Left ventricle myocardium inferior (tissue), 1 donor: ENCODE measurements at regions not wholly inside any gene's neighbourhood (a gene's known extent, or its start where the extent isn't known, plus 50 kb on each side); places are given as distances from the start of the nearest gene placed in this dataset.

Experiments
- DNase-seq: peaks from one replicate; pipeline ENCODE4 v3.0.0-alpha.2; 2020
- H3K27ac ChIP-seq: fragments of 200-600 bp; replicated peaks from 2 replicates; pipeline ENCODE4 v1.8.0; 2021
- H3K27me3 ChIP-seq: fragments of 200-600 bp; 2 replicates; pipeline ENCODE4 v1.8.0; 2021; ENCODE audit warnings: low read depth
- H3K36me3 ChIP-seq: fragments of 200-600 bp; 2 replicates; pipeline ENCODE4 v1.8.0; 2021
- H3K4me1 ChIP-seq: fragments of 200-600 bp; 2 replicates; pipeline ENCODE4 v1.8.0; 2021
- H3K4me3 ChIP-seq: fragments of 200-600 bp; 2 replicates; pipeline ENCODE4 v1.8.0; 2021; ENCODE audit warnings: mild to moderate bottlenecking, moderate library complexity
- H3K9me3 ChIP-seq: fragments of 200-600 bp; replicated peaks from 2 replicates; pipeline ENCODE4 v1.8.0; 2021
- CTCF ChIP-seq: fragments of 200-600 bp; IDR thresholded peaks from 2 replicates; pipeline ENCODE4 v1.8.0; 2021; ENCODE audit warnings: antibody characterized with exemption, mild to moderate bottlenecking, borderline replicate concordance
- intact Hi-C: fragments of 100-400 bp; cut with micrococcal nuclease; formaldehyde crosslinking; loops from one replicate; pipeline ENCODE4 v1.11.0; 2022
- donor health status: DM: no; HTN: yes; CAD: no; lungs with severe emphysema.

DNA sequence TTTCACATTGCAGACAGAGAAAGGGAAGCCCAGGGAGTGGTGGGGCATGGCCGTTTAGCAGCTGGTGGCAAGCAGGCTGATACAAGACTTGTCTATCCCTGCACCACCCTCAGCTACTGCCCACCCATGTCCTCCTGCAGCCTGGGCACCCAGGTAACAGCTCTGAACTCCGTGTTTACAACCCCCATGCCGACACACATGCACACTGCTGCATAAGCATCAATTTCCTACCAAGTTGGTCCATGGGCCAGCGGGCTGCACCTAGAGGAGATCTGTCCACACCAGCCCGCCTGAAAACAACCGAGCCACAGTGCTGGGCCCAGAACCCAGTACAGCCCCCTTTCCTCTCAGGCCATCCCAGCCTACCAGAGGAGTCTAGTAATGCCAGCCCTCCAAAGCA is 75.9 kb upstream of the C14orf180 start:
- Histone ChIP-seq H3K4me3 (no peak overlapping the region), H3K4me1 (no peaks in the 10 kb centered on the region), H3K27me3 (peaks cover 17% of the 10 kb centered on the region), H3K27ac (no peak overlapping the region), H3K36me3 (no peaks in the 10 kb centered on the region), H3K9me3 (peaks cover 32% of the 10 kb centered on the region)
- DNase-seq: no peak
- no peak for TF ChIP-seq CTCF
- intact Hi-C loops: no loop called here

GRCh38 chr14:104504172-104504735 is 75.3 kb upstream of the C14orf180 start:
- Histone ChIP-seq H3K9me3 (peaks cover 32% of the 10 kb centered on the region), H3K36me3 (no peaks in the 10 kb centered on the region), H3K4me1 (no peaks in the 10 kb centered on the region), H3K4me3 (no peak overlapping the region), H3K27ac (no peak overlapping the region), H3K27me3 (peaks cover 17% of the 10 kb centered on the region)
- intact Hi-C loops: no loop called here
- no peak for TF ChIP-seq CTCF
- DNase-seq: no peak

- intact Hi-C loops: no loop called here
- H3K27me3 ChIP-seq: peaks cover 21% of the 10 kb centered on the region
- H3K4me1 ChIP-seq: peaks cover 2% of the 10 kb centered on the region
- no peaks in the 10 kb centered on the region for H3K36me3 ChIP-seq
- no peak for DNase-seq
- no peak for TF ChIP-seq CTCF
- peaks cover 32% of the 10 kb centered on the region for H3K9me3 ChIP-seq
- no peak overlapping the region for H3K4me3 ChIP-seq
- H3K27ac ChIP-seq: no peak overlapping the region
Measured at GRCh38 chr14:104505085-104506074, 74.2 kb upstream of the C14orf180 start.

DNA sequence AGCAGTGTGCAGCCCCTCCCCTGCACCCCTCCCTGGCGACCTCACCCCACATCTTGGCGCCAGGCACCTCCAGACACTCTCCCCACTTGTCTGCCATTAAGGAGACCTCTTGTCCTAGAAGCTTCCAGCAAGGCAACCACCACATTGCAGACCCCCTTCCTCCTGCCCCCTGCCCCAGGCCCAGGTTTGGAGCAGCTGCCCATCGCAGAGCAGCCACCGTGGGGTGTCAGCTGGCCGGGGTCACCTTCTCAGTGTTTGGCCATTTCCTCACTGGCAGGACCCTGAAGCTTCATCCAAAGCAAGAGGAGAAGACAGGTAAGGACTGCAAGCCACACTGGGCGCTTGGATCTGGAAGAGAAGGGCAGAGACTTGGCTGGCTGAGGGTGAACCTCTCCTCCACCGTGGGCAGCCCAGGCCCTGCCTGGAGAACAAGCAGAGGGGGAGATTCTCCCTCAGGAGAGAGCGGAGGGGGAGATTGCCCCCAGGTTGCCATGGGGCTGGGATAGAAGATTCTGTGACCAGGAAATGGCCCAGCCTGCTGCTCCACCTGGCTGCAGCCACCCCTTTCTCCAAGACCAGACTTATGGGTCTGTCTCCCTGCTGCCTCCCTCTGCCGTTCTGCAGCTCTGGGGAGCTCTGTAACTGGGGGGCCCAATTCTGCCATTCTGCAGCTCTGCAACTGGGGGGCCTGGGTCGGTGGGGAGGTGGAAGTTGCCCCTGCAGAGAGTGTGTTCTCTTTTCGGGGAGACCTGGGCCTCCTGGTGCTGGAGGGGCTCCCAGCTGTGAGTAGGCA is 72.9 kb upstream of the C14orf180 start:
- TF ChIP-seq CTCF: no peak
- H3K27me3 ChIP-seq: peaks cover 21% of the 10 kb centered on the region
- H3K4me3 ChIP-seq: no peak overlapping the region
- H3K27ac ChIP-seq: no peak overlapping the region
- H3K4me1 ChIP-seq: peaks cover 12% of the 10 kb centered on the region
- no peak for DNase-seq
- intact Hi-C loops: no loop called here
- H3K36me3 ChIP-seq: no peaks in the 10 kb centered on the region
- H3K9me3 ChIP-seq: peaks cover 24% of the 10 kb centered on the region

GRCh38 chr14:104507443-104507842 is 72.1 kb upstream of the C14orf180 start:
- peaks cover 23% of the 10 kb centered on the region for H3K27me3 ChIP-seq
- TF ChIP-seq CTCF: no peak
- intact Hi-C loops: no loop called here
- no peak for DNase-seq
- no peak overlapping the region for H3K27ac ChIP-seq
- no peak overlapping the region for H3K4me3 ChIP-seq
- peaks cover 12% of the 10 kb centered on the region for H3K4me1 ChIP-seq
- no peaks in the 10 kb centered on the region for H3K36me3 ChIP-seq
- peaks cover 16% of the 10 kb centered on the region for H3K9me3 ChIP-seq
